HepG2 (cell line): ENCODE measurements at regions not wholly inside any gene's neighbourhood (a gene's known extent, or its start where the extent isn't known, plus 50 kb on each side); places are given as distances from the start of the nearest gene placed in this dataset.

ENCODE experiments used
- PATZ1 ChIP-seq: sonication (generic); formaldehyde crosslinking; IDR thresholded peaks from 2 replicates; pipeline ENCODE4 v1.4.0; 2020; ENCODE audit warnings: missing genetic modification reagents
- REST ChIP-seq, 2 experiments: IDR thresholded peaks; 2 replicates each; pipeline ENCODE4 v1.6.1; 2011 to 2012; ENCODE audit warnings: low read length in 2 of 2, borderline replicate concordance in 1 of 2, low read depth in 1 of 2, mild to moderate bottlenecking in 1 of 2, moderate library complexity in 1 of 2
- SRY ChIP-seq: sonication (generic); formaldehyde crosslinking; IDR thresholded peaks from 2 replicates; pipeline ENCODE4 v1.8.0; 2022; ENCODE audit warnings: mild to moderate bottlenecking, missing genetic modification reagents
- U2AF2 ChIP-seq: fragments of 200-400 bp; formaldehyde crosslinking; IDR thresholded peaks from 2 replicates; pipeline ENCODE4 v1.6.1; 2017; ENCODE audit warnings: low read depth, mild to moderate bottlenecking, low read length

GRCh38 chr14:76962303-76962660 lies 66.2 kb downstream of the IRF2BPL start:
- TF ChIP-seq SRY (CRISPR knock-in tag) (no peak), PATZ1 (CRISPR knock-in tag) (no peak), REST (IDR thresholded peaks at IDR 0.05; ENCODE audit: borderline replicate concordance in 1 of 2, low read depth in 1 of 2, low read length in 2 of 2) (no peak), U2AF2 (no peak)
